ENCODE measurements at regions not wholly inside any gene's neighbourhood (a gene's known extent, or its start where the extent isn't known, plus 50 kb on each side); places are given as distances from the start of the nearest gene placed in this dataset.

GRCh38 chr2:185360776-185361175 is 377.8 kb upstream of the FSIP2 start:
- TF ChIP-seq POLR2AphosphoS5 (IDR thresholded peaks at IDR 0.05), result no peak
- TF ChIP-seq, protein P1, sequence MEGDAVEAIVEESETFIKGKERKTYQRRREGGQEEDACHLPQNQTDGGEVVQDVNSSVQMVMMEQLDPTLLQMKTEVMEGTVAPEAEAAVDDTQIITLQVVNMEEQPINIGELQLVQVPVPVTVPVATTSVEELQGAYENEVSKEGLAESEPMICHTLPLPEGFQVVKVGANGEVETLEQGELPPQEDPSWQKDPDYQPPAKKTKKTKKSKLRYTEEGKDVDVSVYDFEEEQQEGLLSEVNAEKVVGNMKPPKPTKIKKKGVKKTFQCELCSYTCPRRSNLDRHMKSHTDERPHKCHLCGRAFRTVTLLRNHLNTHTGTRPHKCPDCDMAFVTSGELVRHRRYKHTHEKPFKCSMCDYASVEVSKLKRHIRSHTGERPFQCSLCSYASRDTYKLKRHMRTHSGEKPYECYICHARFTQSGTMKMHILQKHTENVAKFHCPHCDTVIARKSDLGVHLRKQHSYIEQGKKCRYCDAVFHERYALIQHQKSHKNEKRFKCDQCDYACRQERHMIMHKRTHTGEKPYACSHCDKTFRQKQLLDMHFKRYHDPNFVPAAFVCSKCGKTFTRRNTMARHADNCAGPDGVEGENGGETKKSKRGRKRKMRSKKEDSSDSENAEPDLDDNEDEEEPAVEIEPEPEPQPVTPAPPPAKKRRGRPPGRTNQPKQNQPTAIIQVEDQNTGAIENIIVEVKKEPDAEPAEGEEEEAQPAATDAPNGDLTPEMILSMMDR (IDR thresholded peaks at IDR 0.05), result no peak
- no peak for TF ChIP-seq POLR2A (IDR thresholded peaks at IDR 0.05)
